Smooth muscle cell (in vitro differentiated cells): ENCODE measurements at regions not wholly inside any gene's neighbourhood (a gene's known extent, or its start where the extent isn't known, plus 50 kb on each side); places are given as distances from the start of the nearest gene placed in this dataset.

Experiments used
- DNase-seq: peaks from one replicate; lab custom pipeline; 2025; ENCODE audit not compliant: unreplicated experiment; lab: John Stamatoyannopoulos, UW
- H2AFZ ChIP-seq: fragments of 200-600 bp; sonication (generic); 2 replicates; pipeline ENCODE4 v1.6.0; 2016; ENCODE audit warnings: antibody characterized with exemption, low read depth, mild to moderate bottlenecking
- H3F3A ChIP-seq: fragments of 200-600 bp; sonication (generic); 2 replicates; pipeline ENCODE4 v1.6.0; 2017; ENCODE audit warnings: antibody characterized with exemption, low read depth
- H3K27ac ChIP-seq: fragments of 200-600 bp; sonication (generic); 2 replicates; pipeline ENCODE4 v1.5.1; 2016; ENCODE audit warnings: low read depth, mild to moderate bottlenecking
- H3K27me3 ChIP-seq: fragments of 200-600 bp; sonication (generic); 2 replicates; pipeline ENCODE4 v1.6.1; 2016; ENCODE audit warnings: low read depth, mild to moderate bottlenecking
- H3K36me3 ChIP-seq: fragments of 200-600 bp; sonication (generic); 2 replicates; pipeline ENCODE4 v1.5.1; 2016; ENCODE audit warnings: low read depth
- H3K4me1 ChIP-seq: fragments of 200-600 bp; sonication (generic); 2 replicates; pipeline ENCODE4 v1.5.1; 2016; ENCODE audit warnings: low read depth
- H3K4me2 ChIP-seq: fragments of 200-600 bp; sonication (generic); 2 replicates; pipeline ENCODE4 v1.6.0; 2016; ENCODE audit warnings: mild to moderate bottlenecking
- H3K4me3 ChIP-seq: fragments of 200-600 bp; sonication (generic); 2 replicates; pipeline ENCODE4 v1.5.1; 2016; ENCODE audit warnings: mild to moderate bottlenecking
- H3K79me2 ChIP-seq: fragments of 200-600 bp; sonication (generic); 2 replicates; pipeline ENCODE4 v1.6.0; 2016; ENCODE audit warnings: low read depth, mild to moderate bottlenecking
- H3K9ac ChIP-seq: fragments of 200-600 bp; sonication (generic); 2 replicates; pipeline ENCODE4 v1.6.0; 2016; ENCODE audit warnings: low read depth
- H3K9me3 ChIP-seq: fragments of 200-600 bp; sonication (generic); replicated peaks from 2 replicates; pipeline ENCODE4 v1.5.1; 2016; ENCODE audit warnings: low read depth
- H4K20me1 ChIP-seq: fragments of 200-600 bp; sonication (generic); 2 replicates; pipeline ENCODE4 v1.6.0; 2016; ENCODE audit warnings: low read depth
- CTCF ChIP-seq: fragments of 200-600 bp; sonication (generic); IDR thresholded peaks from 2 replicates; pipeline ENCODE4 v1.5.1; 2017; ENCODE audit warnings: borderline replicate concordance, mild to moderate bottlenecking, antibody characterized with exemption; ENCODE audit not compliant: insufficient read depth, poor library complexity, severe bottlenecking
- WGBS: methylation state at CpG from one replicate; pipeline ENCODE4 v1.1.7; 2016; ENCODE audit warnings: low lambda C conversion rate; 5-methylcytosine and 5-hydroxymethylcytosine counted together

- Histone ChIP-seq H3K9ac (no peak overlapping the region), H3K79me2 (no peaks in the 10 kb centered on the region), H3K36me3 (no peaks in the 10 kb centered on the region), H3K4me3 (no peak overlapping the region), H3F3A (no peaks in the 10 kb centered on the region), H3K27me3 (no peaks in the 10 kb centered on the region), H3K9me3 (no peaks in the 10 kb centered on the region), H3K4me2 (no peak overlapping the region), H4K20me1 (no peaks in the 10 kb centered on the region), H3K4me1 (no peaks in the 10 kb centered on the region), H2AFZ (no peak overlapping the region), H3K27ac (no peak overlapping the region)
- DNase-seq = no peak
- 72% methylated on average over 2 of the region's 2 CpGs for WGBS
- no peak for TF ChIP-seq CTCF
Measured at GRCh38 chr5:18954239-18954638, 1033.8 kb downstream of the CDH18 start.

- Histone ChIP-seq H3K36me3 (no peaks in the 10 kb centered on the region), H3K4me3 (no peak overlapping the region), H3K27me3 (no peaks in the 10 kb centered on the region), H3K4me2 (no peak overlapping the region), H2AFZ (no peak overlapping the region), H3K4me1 (no peaks in the 10 kb centered on the region), H3K9ac (no peak overlapping the region), H4K20me1 (no peaks in the 10 kb centered on the region), H3F3A (no peaks in the 10 kb centered on the region), H3K79me2 (no peaks in the 10 kb centered on the region), H3K9me3 (no peaks in the 10 kb centered on the region), H3K27ac (no peak overlapping the region)
- DNase-seq = no peak
- TF ChIP-seq CTCF = no peak
- WGBS = 88% methylated on average over 4 of the region's 4 CpGs
Measured at GRCh38 chr5:18959535-18959934, 1028.5 kb downstream of the CDH18 start.

- Histone ChIP-seq H3K79me2 (no peaks in the 10 kb centered on the region), H3K27ac (no peak overlapping the region), H2AFZ (no peak overlapping the region), H4K20me1 (no peaks in the 10 kb centered on the region), H3K9ac (no peak overlapping the region), H3K4me2 (no peak overlapping the region), H3F3A (no peaks in the 10 kb centered on the region), H3K4me3 (no peak overlapping the region), H3K36me3 (no peaks in the 10 kb centered on the region), H3K9me3 (no peaks in the 10 kb centered on the region), H3K4me1 (no peaks in the 10 kb centered on the region), H3K27me3 (no peaks in the 10 kb centered on the region)
- no peak for DNase-seq
- 86% methylated on average over 3 of the region's 3 CpGs for WGBS
- TF ChIP-seq CTCF = no peak
Measured at GRCh38 chr5:18961234-18961633, 1026.8 kb downstream of the CDH18 start.

- H3K27ac ChIP-seq = no peak overlapping the region
- H3K36me3 ChIP-seq = no peaks in the 10 kb centered on the region
- H3K9ac ChIP-seq = no peak overlapping the region
- no peak overlapping the region for H3K4me3 ChIP-seq
- no peak for TF ChIP-seq CTCF
- H3F3A ChIP-seq = no peaks in the 10 kb centered on the region
- no peak overlapping the region for H3K4me2 ChIP-seq
- H4K20me1 ChIP-seq = no peaks in the 10 kb centered on the region
- no peaks in the 10 kb centered on the region for H3K79me2 ChIP-seq
- H2AFZ ChIP-seq = no peak overlapping the region
- no peaks in the 10 kb centered on the region for H3K9me3 ChIP-seq
- 81% methylated on average over 3 of the region's 3 CpGs for WGBS
- no peaks in the 10 kb centered on the region for H3K4me1 ChIP-seq
- H3K27me3 ChIP-seq = no peaks in the 10 kb centered on the region
- no peak for DNase-seq
Measured at GRCh38 chr5:18965893-18966292, 1022.1 kb downstream of the CDH18 start.
